Renal cortex interstitium (tissue), 11 donors: ENCODE measurements at regions not wholly inside any gene's neighbourhood (a gene's known extent, or its start where the extent isn't known, plus 50 kb on each side); places are given as distances from the start of the nearest gene placed in this dataset.
"Not testable (repeated sequence)": the region's sequence is repeated elsewhere in the genome, so short reads cannot be mapped to it uniquely, and the experiment has no call there.

Experiments
- DNase-seq, 11 donors: peaks; one replicate each; pipeline ENCODE4 v3.0.0-alpha.2; 2013; ENCODE audit warnings: low read depth in 9 of 11, low spot score in 4 of 11; ENCODE audit errors: extremely low read depth in 1 of 11

DNA sequence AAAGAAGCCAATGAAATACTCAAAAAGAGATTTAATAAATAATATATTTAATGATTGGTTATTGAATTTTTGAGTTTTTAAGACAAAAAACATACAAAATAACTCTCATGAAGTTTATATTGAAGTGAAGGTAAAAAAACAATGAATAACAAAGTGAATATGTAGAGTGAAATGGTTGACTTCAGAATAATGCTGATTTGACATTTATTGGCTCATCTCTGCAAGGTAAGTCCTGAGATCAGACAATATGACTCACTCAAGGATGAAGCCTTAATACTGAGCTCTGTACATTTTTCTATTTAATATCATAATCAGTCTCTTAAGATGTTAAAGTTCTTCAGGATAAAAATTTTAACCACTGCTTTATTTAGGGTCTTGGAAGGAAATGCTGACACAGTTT lies 1398.9 kb upstream of the PCDH9 start:
- DNase-seq: no peak

DNA sequence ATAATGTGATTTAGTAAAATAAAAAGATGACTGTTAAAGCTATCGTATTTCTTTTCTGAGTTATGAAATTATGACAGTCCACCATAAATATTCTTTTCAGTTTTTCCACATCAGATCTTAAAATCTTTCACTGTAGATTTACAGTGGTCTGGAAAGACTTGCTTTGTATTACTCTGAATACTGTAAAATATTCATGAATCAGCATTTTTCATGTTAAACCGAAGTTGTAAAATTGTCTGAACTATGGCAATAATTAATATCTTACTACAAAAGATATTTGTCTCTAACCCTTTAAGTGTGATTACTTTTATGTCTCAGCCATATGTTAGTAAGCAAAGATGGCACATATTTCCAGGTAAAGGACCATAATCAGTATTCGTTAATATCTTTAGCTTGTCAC lies 1397.2 kb upstream of the PCDH9 start:
- no peak for DNase-seq

DNA sequence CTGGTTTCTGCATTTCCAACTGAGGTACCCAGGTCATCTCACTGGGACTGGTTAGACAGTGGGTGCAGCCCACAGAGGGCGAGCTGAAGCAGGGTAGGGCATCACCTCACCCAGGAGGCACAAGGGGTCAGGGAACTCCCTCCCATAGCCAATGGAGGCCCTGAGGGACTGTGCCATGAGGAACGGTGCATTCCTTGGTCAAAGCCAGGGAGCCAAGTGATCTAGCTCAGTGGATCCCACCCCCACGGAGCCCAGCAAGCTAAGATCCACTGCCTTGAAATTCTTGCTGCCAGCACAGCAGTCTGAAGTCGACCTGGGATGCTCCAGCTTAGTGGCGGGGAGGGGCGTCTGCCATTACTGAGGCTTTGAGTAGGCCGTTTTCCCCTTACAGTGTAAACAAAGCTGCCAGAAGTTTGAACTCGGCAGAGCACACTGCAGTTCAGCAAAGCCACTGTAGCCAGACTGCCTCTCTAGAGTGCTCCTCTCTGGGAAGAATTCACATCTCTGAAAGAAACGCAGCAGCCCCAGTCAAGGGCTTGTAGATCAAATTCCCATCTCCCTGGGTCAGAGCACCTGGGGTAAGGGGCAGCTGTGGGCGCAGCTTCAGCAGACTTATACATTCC lies 1386.6 kb upstream of the PCDH9 start:
- no peak for DNase-seq

DNA sequence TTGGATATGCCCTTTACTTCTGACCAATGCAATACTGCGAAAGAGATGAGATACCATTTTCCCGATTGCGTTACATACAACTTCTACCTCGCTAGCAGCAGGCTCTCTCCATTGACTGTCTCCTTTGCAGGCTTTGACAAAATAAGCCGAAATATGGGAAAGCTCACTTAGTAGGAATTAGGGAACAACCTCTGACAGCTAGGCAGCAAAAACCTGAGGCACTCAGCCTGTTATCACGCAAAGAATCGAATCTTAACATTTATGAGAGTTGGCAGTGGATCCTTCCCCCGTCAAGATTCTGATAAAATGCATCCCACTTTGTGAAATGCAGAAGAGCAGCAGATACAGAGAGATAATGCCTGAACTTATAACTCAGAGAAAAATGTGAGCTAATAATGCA lies 1379.5 kb upstream of the PCDH9 start:
- no peak for DNase-seq

DNA sequence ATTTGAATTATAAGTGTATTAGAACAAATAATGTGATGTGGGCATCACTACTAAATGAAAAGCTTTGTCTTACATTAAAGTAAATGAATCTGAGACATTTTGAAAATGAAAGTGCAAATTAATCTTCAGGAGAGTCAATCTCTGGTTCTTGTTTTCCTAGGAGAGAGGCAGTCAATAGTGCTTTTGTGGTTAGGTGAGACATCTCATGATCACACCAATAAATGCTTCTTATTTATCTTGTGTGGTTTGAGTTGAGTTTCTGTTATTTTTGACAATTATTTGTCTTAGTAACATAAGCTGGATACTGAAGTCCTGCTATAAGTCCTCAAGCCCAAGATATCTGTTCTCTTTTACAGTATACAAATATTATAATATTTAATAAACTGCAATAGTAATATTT lies 1378.0 kb upstream of the PCDH9 start:
- no peak for DNase-seq

DNA sequence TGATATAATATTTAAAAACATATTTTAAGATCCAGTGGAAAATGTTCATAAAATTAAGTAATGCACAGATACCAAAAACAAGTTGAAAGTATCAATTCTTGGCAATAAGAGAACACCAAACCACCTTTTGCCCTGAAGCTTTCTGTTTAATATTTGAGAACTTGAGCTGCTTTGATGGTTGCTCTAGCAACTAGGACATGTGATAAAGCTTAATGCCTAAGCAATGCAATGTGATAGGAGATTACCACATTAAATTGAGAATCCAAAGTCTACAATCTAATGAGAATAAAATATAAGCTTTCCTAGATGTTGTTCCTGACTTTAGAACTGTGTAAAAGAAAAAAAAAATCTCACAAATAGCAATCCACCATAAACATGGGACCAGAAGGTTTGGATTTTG lies 1367.5 kb upstream of the PCDH9 start:
- DNase-seq: no peak

DNA sequence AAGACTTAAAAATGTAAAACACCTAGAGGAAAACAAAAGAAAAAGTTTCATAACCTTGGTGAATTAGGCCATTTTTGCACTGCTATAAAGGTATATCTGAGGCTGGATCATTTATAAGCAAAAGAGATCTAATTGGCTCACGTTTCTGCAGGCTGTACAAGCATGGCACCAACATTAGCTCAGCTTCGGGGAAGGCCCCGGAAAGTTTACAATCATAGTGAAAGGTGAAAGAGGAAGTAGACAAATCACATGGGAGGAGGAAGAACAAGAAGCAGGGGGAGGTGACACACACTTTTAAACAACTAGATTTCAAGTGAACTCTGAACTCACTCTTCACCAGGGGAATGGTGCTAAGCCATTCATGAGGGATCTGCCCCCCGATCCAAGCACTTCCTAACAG lies 1358.5 kb upstream of the PCDH9 start:
- DNase-seq: no peak

DNA sequence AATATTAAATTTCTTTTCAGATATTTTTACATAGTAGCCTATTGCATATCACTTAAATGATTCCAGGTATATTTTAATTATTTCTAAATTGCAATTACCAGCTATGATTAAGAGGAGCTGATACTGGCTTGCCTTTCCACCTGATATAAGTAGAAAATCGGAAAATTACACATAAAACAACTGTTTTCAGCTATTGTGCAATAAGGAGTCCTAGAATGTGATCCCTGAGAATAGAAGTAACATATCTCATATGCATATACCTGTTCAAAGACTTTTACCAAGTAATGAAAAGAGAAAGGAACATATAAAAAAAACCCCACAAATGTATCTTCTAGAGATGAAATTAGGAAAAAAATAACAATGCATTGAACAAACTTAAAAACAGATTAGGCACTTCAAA lies 1354.6 kb upstream of the PCDH9 start:
- no peak for DNase-seq

DNA sequence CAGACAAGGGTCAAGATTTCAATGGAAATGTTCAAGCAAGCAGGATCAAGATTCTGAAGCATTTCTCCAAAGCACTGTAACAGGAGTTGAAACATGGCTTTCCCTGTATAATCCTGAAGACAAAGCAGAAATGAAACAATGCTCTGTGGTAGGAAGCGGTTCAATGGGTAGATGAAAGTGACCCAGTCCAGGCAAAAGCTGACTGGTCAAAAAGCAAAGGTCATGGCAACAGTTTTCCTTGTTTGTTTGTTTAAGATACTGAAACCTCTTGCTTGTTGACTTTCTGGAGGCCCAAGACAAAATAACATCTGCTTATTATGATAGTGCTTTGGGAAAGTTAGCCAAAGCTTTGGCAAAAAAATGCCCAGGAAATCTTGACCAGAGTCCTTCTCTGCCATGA lies 1343.9 kb upstream of the PCDH9 start:
- no peak for DNase-seq

DNA sequence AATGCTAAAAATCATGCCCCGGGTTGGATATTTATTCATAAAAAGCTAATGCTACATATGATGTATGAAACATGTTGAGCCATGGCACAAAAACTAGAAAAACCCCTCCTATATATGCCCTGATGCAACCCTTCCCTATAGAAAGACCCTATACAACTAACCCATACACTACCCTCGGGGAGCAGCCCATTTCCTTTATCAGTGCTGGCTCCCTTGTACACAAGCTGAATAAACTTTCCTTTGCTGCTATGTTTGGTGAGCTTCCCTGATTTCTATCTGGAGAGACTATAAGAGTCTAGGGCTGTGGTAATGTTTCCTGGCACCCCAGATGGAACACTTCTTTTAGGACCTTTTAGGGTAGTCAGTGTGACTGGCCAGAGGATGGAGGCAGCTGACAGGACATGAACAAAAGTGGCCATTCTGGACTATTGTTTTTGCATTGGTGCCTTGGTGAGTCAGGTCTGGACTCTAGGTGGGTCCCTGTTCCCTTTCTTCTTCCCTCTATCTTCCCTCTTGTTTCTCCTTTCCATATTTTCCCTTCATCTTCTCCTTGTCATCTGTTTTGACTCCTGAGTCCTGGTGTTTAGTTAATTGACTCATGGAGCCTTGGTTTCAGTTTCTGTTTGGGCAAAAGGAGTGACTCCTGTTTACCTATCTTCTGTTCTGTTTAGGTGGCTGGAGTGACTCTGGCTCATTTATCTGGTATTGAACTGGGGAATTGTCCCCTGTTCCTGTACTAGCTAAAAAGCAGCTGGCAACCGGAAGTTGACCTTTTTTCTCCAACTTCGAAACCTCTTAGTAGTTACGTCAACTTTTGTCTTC lies 1321.8 kb upstream of the PCDH9 start:
- DNase-seq: no peak

DNA sequence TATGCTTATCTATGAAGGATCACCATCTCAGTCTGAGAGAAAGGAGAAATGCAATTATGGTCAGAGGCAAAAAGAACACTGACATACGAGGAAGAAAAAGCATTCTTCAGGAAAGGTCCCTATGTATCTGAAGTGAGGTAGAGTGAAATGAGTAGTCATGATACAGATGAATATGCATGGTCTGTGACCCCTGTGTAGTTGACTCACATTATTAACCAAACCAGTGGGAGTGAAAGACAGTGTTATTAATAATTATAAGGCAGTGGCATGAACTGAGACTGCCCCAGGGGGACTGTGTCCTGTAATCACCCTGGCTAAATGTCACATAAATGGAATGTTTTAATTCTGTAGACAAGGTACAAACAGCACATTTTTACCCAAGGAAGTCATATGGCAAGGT lies 1320.2 kb upstream of the PCDH9 start:
- peak in 1 of 11 donors; percentile 11 for DNase-seq

DNA sequence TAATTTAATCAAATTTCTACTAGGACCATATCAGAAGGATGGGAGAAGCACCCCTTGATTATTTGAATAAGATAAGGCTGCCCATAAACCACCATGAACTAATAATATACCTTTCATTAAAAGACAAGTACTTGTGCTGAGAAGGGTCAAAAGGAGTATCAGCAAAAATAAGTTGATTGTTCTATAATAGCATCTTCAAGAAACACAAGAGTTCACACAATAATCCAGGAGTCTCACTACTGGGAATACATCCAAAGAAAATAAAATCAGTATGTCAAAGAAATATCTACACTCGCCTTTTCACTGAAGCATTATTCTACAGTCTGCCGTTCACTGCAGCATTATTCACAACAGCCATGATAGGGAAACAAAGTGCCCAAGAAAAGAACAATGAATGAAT lies 1310.1 kb upstream of the PCDH9 start:
- no peak for DNase-seq

DNA sequence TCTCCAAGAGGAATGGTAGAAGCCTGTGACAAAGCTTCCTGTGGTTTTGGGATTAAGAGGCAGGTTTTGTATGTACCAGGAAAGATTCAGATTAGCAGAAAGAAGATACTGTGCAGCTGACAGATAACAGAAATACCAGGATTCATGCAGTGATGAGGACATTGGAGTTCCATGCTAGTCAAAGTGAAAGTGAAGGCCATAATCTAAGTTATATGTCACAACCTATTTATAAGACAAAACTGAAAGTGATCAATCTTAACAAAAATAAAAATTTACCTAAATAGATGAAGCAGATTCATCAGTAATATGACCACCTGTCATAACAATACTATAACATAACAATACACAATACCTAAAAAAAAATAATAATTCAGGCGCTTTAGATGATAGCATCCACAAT lies 1305.2 kb upstream of the PCDH9 start:
- DNase-seq: no peak

DNA sequence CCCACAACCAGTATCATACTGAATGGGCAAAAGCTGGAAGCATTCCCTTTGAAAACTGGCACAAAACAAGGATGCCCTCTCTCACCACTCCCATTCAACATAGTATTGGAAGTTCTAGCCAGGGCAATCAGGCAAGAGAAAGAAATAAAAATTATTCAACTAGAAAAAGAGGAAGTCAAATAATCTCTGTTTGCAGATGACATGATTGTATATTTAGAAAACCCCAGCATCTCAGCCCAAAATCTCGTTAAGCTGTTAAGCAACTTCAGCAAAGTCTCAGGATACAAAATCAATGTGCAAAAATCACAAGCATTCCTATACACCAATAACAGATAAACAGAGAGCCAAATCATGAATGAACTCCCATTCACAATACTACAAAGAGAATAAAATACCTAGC lies 1297.0 kb upstream of the PCDH9 start:
- DNase-seq: not testable (repeated sequence)

DNA sequence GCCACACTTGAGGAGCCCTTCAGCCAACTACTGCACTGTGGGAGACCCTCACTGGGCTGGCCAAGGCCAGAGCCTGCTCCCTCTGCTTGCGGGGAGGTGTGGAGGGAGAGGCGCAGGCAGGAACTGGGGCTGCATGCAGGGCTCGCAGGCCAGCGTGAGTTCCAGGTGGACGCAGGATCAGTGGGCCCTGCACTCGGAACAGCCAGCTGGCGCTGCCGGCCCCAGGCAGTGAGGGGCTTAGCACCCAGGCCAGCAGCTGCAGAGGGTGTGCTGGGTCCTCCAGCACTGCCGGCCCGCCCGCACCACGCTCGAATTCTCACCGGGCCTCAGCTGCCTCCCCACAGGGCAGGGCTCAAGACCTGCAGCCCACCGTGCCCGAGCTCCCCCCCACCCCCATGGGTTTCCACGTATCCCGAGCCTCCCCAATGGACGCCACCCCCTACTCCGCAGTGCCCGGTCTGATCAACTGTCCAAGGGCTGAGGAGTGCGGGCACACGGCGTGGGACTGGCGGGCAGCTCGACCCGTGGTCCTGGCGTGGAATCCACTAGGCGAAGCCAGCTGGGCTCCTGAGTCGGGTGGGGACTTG lies 1293.8 kb upstream of the PCDH9 start:
- DNase-seq: no peak

DNA sequence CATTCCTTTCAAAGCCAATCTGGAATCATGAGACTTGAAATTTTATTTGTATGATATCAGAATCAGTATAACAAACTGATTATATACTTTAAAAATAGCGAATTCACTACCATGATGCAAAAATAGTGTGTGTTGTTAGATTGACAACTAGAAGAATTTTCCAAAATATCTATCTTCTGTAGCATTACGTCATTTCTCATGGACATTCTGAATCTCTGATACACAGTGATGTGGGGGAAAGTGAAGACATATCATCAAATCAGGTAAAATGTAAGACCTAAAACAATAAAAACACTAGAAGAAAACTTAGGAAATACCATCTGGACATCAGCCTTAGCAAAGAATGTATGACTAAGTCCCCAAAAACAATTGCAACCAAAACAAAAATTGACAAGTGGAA lies 1292.0 kb upstream of the PCDH9 start:
- DNase-seq: no peak

DNA sequence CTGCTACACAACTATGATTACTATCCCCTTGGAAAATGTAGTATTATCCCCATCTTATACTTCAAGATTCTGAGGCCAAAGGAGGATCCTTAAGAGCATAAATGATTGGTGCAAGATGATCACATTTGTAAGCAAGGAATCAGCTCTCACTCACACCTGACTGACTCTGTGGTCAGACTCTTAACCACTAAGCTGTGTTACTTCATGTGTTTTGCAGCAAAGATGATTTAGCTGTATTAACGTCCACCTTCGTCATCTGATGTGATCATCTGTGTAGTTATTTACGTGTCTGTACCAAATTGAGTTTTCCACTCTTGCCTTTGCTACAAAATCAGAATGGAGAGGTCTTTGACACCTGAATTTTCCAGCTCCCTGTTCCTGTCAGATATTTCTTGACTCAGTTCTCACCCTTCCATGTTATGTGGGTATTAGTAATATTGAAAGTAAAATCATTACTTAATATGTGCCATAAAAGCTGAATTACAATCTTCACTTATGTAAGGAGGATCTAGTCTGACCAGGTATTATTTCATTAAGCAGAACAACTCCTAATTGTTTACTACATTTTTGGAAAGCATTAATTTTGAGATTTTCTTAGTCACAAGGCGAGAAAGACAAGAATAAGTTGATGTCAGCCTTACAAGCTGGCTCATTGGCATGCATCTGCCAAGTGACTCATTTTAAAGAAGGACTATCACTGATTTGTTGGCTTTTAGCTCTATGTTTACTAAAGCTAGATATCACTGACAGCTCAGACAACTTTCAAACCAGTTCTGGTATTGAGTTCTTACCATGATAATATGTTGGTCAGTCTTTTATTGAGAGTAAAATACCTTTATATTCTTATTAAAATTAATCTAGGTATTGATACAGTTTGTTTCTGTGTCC lies 1279.8 kb upstream of the PCDH9 start:
- no peak for DNase-seq

DNA sequence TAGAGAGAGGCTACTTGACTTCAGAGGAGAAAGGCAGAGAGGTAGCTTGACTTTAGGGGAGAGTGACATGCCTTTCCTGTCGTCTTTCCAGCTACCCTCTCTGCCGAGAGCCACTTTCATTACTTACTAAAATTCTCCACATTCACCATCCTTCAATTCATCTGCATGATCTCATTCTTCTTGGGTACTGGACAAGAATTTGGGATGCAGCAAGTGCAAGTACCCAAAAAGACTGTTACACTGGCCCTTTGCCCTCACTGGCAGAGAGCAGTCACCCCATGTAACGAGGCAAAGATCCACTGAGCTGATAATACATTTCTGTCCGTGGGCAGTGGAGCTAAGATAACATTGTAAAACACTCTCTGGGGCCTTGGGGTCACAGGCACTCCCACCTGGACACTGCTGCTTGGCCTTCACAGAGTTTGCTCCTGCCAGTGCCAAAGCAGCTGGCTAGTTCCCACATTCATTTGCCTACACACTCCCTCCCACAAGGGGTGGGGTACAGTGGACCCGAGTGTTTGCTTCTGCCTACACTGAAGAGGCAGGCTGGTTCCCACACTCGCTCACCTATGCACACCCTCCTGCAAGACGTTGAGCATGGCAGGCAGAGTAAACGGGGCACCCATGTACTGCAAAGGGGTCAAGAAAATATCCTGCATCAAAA lies 1276.9 kb upstream of the PCDH9 start:
- no peak for DNase-seq

DNA sequence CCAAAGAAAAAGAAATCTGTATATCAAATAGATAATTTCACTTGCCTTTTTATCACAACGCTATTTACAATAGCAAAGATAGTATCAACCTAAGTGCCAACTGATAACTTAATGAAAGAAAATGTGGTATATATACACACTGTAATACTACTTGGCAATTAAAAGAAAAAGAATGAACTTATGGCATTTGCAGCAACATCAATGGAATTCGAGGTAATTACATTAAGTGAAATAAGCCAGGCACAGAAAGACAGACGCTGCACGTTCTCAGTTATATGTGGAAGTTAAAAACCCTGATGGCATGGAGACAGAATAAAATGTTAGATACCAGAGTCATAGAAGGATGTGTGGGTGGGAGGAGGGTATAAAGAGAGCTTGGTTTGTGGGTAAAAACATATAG lies 1260.5 kb upstream of the PCDH9 start:
- no peak for DNase-seq
